ENCODE measurements at regions not wholly inside any gene's neighbourhood (a gene's known extent, or its start where the extent isn't known, plus 50 kb on each side); places are given as distances from the start of the nearest gene placed in this dataset.

DNA sequence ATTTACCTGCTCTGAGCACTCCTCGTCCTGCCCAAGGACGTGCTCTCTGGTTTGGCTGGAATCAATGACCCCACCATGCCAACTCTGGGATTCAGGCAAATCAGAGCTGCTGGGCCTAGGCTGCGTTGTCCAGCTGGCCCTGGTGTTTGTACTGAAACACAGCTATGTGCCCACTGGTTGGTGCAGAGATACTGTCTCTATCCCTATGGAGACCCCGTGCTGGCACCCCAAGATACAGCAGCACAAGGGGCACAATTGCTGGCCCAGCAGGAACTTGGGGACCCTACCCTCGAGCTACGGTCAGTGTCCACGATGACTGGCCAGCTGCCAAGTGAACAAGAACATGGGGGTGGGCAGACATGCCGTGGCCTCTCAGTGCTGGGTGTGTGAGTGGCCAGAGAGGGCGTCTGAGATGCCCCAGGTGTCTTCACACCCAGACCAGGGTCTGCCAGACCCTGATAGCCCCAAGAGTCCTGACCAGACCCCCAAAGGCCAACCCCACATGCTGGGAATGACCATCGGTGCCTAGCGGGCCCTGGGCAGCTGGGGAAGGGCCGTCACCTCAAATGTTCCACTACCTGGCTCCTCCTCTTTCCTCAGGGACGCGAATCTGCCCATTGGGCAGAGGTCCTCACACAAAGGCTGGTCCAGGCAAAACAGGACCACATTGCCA lies 79.3 kb upstream of the ZNF479 start:
- TF ChIP-seq, protein P1, sequence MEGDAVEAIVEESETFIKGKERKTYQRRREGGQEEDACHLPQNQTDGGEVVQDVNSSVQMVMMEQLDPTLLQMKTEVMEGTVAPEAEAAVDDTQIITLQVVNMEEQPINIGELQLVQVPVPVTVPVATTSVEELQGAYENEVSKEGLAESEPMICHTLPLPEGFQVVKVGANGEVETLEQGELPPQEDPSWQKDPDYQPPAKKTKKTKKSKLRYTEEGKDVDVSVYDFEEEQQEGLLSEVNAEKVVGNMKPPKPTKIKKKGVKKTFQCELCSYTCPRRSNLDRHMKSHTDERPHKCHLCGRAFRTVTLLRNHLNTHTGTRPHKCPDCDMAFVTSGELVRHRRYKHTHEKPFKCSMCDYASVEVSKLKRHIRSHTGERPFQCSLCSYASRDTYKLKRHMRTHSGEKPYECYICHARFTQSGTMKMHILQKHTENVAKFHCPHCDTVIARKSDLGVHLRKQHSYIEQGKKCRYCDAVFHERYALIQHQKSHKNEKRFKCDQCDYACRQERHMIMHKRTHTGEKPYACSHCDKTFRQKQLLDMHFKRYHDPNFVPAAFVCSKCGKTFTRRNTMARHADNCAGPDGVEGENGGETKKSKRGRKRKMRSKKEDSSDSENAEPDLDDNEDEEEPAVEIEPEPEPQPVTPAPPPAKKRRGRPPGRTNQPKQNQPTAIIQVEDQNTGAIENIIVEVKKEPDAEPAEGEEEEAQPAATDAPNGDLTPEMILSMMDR (IDR thresholded peaks at IDR 0.05) = no peak
- no peak for TF ChIP-seq EZH2 (IDR thresholded peaks at IDR 0.05; ENCODE audit: borderline replicate concordance, insufficient read depth, low read depth, low read length, poor library complexity, severe bottlenecking)
